DMS153 (cell line): ENCODE measurements at regions not wholly inside any gene's neighbourhood (a gene's known extent, or its start where the extent isn't known, plus 50 kb on each side); places are given as distances from the start of the nearest gene placed in this dataset.
"Not testable (repeated sequence)": the region's sequence is repeated elsewhere in the genome, so short reads cannot be mapped to it uniquely, and the experiment has no call there.

ENCODE experiments used
- DNase-seq: peaks from one replicate; lab custom pipeline; 2025; lab: John Stamatoyannopoulos, UW

DNA sequence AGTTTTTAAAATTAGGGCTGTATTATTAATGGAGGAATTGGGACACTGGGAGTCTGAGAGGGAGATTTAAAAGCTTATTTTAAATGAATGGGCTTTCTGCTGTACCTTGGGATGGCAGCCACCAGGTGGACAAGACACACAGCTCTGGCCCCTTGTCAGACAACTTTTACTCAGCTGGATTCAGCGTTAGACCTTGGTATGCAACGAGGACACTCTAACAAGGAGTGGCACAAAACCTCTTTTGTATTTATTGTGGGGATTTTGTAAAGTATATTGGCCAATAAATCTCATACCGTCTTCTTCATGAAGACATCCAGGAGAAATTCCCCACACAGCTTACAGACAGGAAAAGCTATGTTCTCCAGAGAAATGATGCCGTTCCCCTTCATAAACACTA lies 105.7 kb downstream of the LCA5 start:
- no peak for DNase-seq

DNA sequence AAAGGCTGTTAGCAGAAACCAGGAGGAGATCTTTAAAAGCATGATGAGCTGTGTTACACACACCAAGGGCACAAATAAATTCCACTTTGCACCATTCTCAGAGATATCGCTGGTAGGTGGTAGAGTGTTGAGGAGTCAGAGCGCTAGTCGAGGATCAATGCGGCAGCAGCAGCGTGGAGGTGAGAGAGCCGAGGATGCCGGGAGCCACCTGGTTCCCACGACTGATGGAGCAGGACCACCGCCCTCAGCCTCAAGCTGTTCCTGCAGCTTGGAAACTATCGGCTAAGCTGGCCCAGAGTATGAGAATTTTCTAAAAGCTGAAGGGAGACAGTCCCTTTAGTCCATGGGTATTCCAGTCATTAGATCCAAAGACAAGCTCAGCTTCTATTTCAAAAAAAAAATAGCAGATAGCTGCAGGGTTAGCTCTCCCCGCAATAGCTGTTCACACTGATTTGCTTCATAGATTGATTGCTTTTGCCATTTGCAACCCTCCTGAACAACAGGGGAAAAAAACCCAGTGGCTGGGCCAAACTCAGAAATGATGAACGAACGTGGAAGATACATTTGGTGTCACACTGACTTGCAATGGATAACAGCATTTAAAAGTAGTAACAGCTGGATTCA lies 106.2 kb downstream of the LCA5 start:
- DNase-seq = no peak

- DNase-seq = no peak
Observed at GRCh38 chr6:79427721-79428120, 109.5 kb downstream of the LCA5 start.

DNA sequence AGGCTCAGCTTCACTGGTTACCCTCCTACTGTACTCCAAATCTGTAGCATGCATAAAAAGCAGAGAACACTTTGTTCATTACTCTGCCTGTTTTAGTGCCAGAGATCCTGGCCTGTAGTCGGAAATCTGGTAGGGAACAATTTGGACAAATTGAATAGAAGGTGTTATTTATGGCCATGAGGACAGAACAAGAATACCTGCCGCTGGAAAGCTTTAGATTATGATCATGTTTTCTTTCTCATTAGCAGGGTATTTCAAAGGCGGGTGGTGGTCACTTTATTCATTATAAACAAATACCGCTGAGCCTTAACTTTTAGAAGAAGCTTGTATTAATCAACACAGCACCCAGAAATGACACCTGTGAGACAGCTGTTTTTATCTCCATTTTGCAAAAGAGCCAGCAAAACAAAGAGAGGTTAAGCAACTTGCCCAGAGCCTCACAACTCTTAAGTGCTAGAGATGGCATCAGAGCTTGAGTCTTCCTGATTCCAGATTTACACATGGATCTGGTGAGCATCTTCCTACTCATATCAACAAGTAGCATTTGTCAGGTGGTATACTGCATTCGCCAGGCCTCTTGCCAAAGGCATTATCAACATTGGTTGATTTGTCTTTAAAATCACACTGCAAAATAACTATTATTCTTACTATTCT lies 110.5 kb downstream of the LCA5 start:
- no peak for DNase-seq

DNA sequence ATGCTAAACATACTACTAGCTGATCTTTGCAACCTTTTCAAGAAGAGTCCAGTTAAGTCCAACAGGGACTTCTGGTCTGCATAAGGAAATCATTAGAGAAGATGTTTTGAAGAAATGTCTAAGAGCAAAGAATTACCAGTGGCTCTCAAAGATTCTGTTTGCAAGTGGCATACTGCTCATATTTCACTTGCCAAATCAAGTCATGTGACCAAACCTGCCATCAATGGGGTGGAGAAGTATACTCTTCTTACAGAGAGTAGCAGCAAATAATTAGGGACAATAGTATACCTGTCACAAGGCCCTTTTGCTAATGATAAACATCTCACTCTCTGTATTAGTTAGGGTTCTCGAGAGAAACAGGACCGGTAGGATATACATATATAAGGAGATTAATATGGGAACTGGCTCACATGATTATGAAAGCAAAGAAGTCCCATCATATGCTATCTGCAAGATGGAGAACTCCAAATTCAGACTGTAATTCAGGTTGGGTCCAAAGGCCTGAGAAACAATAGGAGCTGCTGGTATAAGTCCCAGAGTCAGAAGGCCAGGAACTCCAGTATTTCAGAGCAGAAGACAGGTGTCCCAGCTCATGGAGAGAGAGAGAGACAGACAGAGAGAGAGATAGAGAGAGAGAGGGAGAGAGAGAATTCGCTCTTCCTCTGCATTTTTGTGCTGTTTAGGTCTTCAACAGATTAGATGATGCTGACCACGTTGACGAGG lies 111.5 kb downstream of the LCA5 start:
- DNase-seq = peak; percentile 52

DNA sequence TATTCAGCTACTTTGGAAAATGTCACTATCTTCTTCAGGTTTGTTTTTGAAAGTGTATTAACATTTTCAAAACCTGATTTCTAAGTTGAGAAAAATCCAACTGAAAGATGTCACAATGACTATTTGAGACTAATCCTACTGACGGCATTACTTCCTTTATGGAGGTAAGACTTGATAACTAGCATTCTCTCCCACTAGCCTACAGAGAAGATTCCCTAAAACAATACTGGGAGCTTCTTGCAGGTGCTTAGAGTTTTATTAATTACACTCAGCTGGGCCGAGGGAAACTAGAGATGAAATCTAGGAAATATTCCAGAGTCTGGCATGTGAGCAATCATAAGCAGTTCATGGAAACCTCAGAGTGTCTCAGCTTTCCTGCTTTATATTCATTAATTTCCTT lies 114.0 kb downstream of the LCA5 start:
- no peak for DNase-seq

DNA sequence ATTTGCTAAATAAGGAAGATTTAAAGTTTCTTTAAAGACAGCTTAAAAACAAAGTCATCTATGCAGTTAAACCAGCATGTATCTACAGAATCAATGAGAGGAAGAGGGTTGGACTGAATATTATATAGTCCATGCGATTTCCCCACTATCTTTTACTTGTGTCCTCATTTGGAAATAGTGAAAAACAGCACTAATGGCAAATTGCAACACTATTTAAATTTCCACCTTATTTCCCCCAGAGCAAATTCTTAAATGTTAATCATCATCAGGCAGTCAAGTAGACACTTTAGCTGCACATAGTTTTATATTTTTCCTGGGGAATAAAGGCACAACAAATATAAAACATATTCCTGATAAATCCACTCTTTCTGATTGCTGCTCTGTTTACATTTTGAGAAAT lies 114.6 kb downstream of the LCA5 start:
- no peak for DNase-seq

DNA sequence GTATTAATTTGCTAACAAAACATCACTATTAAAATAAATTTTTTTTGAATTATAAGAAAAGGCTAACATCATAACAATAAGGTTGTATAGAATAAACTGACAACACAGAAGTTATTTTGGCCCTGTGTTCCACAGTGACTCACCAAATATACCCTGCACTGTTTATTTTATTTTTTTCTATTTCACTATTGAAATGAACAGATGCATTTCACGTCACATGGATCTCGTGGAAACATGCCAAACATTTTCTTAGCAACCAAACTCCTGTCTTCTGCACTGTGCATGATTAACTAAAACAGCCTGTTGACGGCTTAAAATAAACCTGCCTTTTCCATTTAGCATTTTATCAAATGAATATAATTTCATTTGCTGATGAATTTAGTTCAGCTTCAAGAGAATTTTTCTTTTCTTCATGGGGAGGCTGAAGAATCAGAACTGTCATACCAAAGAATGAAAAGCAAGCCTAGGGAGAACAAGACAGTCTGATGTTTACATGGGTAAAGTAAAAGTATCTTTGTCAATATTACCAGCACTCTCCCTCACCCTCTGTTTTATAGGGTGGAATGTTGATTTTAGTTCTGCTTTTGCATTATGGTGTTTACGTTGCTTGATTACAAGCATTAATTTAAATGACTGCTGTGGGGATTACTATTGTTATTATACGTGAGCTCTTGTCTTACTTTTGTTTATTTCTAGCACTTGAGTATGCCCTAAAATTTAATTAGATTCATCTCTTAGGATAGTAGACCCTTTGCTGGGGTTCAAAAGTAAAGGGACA lies 115.3 kb downstream of the LCA5 start:
- peak; percentile 96 for DNase-seq

- no peak for DNase-seq
Observed at GRCh38 chr6:79421001-79421411, 116.2 kb downstream of the LCA5 start.

DNA sequence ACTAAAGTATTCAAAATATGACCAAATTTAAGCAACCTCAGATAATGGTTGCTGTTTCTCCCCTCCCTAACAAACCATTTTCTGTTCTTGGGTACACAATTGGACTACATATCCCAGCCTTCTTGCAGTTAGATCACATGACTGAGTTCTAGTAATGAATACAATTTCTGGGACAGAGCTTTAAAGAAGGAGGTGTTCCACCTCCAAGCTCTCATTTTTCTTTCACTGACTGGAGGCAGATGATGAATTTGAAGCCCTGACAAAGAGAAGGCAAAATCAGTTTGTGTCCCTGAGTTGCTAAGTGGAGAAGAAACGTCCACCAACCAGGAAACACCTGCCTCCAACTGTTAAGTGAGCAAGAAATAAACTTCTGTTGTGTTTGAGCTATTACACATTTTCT lies 117.2 kb downstream of the LCA5 start:
- DNase-seq = peak; percentile 56

GRCh38 chr6:79416931-79417330 lies 120.3 kb downstream of the LCA5 start:
- no peak for DNase-seq

DNA sequence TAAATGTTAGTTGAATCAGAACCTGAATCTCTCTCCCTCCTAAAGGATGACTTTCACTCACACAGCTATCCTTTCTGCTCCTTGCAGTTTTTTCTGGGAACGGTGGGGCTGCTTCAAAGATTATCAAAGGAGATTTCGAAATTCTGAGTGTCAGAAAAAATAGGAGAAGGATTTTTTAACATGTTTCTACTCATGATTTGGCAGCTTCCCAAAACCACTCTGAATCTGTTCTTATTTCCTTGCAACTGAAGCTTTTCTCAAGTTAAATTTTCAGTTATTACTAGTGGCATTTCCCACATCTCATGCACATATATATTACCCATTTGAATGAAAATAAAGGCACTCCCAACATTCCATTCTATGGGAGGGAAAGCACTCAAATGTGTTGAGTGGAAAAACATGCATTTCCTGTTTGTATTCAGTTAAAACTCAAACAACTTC lies 123.6 kb downstream of the LCA5 start:
- no peak for DNase-seq

- no peak for DNase-seq
Observed at GRCh38 chr6:79410806-79411205, 126.4 kb downstream of the LCA5 start.

- DNase-seq = no peak
Observed at GRCh38 chr6:79408256-79408974, 128.8 kb downstream of the LCA5 start.

GRCh38 chr6:79404677-79405076 lies 132.6 kb downstream of the LCA5 start:
- no peak for DNase-seq

DNA sequence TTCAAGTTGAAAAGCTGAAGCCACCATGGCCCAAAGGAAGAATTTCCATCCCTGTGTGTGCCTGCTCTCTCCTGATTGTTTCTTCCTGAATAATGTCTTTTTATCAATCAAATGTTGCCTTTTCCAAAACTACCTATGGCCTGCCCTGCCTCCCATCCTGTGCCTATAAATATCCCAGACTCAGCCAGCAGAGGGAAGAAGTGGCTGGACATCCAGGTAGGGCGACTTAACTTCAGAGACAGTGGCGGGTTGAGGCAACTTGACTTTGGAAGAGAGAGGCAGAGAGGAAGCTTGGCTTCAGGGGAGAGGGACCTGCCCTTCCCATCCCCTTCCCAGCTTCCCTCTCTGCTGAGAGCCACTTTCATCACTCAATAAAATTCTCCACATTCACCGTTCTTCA lies 133.0 kb downstream of the LCA5 start:
- no peak for DNase-seq

- DNase-seq = no peak
Observed at GRCh38 chr6:79403563-79403962, 133.7 kb downstream of the LCA5 start.

GRCh38 chr6:79403086-79403485 lies 134.1 kb downstream of the LCA5 start:
- DNase-seq = no peak

DNA sequence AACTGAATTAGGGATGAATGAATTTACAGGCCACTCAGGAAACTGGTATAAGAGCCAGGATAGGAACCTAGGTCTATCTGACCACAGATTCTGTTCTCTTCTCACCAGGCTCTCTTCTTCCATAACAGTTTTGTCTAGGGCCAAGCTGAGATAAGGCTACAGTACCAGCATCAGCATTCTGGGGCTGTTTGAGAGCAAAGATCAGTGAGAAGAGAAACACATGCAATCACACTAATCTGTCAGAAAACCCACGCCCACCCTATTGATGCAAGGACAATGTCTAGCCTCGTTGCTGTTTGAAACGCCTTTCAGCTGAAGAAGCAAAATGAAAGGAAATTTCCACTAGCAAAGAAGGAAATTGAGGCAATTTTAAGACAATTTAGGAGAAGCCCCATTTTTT lies 137.7 kb downstream of the LCA5 start:
- DNase-seq = no peak

- DNase-seq = not testable (repeated sequence)
Observed at GRCh38 chr6:79398617-79399016, 138.6 kb downstream of the LCA5 start.

- no peak for DNase-seq
Observed at GRCh38 chr6:79396625-79397024, 140.6 kb downstream of the LCA5 start.

DNA sequence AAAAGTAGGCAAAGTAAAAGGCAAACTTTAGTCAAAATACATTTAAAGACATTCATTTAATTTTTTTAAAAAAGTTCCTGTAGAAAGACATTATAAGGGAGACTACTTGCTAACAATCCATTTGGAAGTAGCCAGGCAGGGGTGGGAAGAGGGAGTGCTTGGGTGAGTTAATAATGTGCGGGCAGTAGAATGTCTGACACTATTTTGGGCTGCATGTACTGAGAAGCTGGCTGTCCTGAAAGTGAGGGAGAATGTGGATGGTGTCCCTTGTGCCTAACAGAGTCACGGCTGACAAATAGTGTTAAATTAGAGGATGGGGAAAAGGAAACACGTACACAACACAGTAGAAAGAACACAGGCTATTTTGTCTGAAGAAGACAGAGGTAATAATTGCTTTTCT lies 142.5 kb downstream of the LCA5 start:
- no peak for DNase-seq
